Right lobe of liver (tissue), 4 donors: ENCODE measurements at regions not wholly inside any gene's neighbourhood (a gene's known extent, or its start where the extent isn't known, plus 50 kb on each side); places are given as distances from the start of the nearest gene placed in this dataset.

Source experiments
- POLR2A ChIP-seq: fragments of 450-650 bp; IDR thresholded peaks from one replicate; pipeline ENCODE4 v1.6.1; 2017; ENCODE audit warnings: antibody characterized with exemption, mild to moderate bottlenecking
- TF ChIP-seq, protein P1 (sequence below), 4 donors: fragments of 200-600 bp in 3 of 4; fragments of 450-650 bp in 1 of 4; IDR thresholded peaks; one replicate each; pipeline versions ENCODE4 v1.5.1 to v1.8.0; 2016 to 2022; ENCODE audit warnings: antibody characterized with exemption in 4 of 4, mild to moderate bottlenecking in 2 of 4
- donor health status: DM: no; HTN: no; CAD: no.
- donor health status: DM: no; HTN: no; CAD: no.
- donor health status: DM: no; HTN: yes; CAD: no.

GRCh38 chr2:145777297-145777696, 1257.4 kb upstream of the ZEB2 start:
- TF ChIP-seq, protein P1, sequence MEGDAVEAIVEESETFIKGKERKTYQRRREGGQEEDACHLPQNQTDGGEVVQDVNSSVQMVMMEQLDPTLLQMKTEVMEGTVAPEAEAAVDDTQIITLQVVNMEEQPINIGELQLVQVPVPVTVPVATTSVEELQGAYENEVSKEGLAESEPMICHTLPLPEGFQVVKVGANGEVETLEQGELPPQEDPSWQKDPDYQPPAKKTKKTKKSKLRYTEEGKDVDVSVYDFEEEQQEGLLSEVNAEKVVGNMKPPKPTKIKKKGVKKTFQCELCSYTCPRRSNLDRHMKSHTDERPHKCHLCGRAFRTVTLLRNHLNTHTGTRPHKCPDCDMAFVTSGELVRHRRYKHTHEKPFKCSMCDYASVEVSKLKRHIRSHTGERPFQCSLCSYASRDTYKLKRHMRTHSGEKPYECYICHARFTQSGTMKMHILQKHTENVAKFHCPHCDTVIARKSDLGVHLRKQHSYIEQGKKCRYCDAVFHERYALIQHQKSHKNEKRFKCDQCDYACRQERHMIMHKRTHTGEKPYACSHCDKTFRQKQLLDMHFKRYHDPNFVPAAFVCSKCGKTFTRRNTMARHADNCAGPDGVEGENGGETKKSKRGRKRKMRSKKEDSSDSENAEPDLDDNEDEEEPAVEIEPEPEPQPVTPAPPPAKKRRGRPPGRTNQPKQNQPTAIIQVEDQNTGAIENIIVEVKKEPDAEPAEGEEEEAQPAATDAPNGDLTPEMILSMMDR (IDR thresholded peaks at IDR 0.05), result no peak
- no peak for TF ChIP-seq POLR2A
